Breast epithelium (tissue), 4 donors: ENCODE measurements at regions not wholly inside any gene's neighbourhood (a gene's known extent, or its start where the extent isn't known, plus 50 kb on each side); places are given as distances from the start of the nearest gene placed in this dataset.

Source experiments
- DNase-seq, 2 donors: peaks; one replicate each; pipeline ENCODE4 v3.0.0-alpha.2; 2019; ENCODE audit warnings: low spot score in 2 of 2
- H3K27ac ChIP-seq, 2 donors: fragments of 200-600 bp; sonication (generic) in 1 of 2; one replicate each; pipeline ENCODE4 v1.5.1; 2016 to 2019; ENCODE audit warnings: mild to moderate bottlenecking in 1 of 2
- H3K27me3 ChIP-seq, 2 donors: fragments of 200-600 bp; sonication (generic) in 1 of 2; one replicate each; pipeline versions ENCODE4 v1.5.1 to v1.6.0; 2017 to 2019; ENCODE audit warnings: control low read depth in 1 of 2, mild to moderate bottlenecking in 1 of 2
- H3K36me3 ChIP-seq: fragments of 200-600 bp; one replicate; pipeline ENCODE4 v1.5.1; 2019
- H3K4me1 ChIP-seq, 2 donors: fragments of 200-600 bp; sonication (generic); one replicate each; pipeline ENCODE4 v1.5.1; 2016 to 2019; ENCODE audit warnings: control low read depth in 1 of 2
- H3K4me3 ChIP-seq, 3 donors: fragments of 200-600 bp; sonication (generic); 1 replicate in 2 of 3; 2 replicates in 1 of 3; pipeline ENCODE4 v1.5.1; 2016 to 2019; ENCODE audit warnings: mild to moderate bottlenecking in 3 of 3, moderate library complexity in 2 of 3
- H3K9me3 ChIP-seq, 2 donors: fragments of 200-600 bp; sonication (generic) in 1 of 2; one replicate each; pipeline ENCODE4 v1.5.1; 2016 to 2019; ENCODE audit warnings: control low read depth in 1 of 2
- CTCF ChIP-seq, 3 donors: fragments of 450-650 bp; IDR thresholded peaks; one replicate each; pipeline ENCODE4 v1.5.1; 2016 to 2017; ENCODE audit warnings: antibody characterized with exemption in 3 of 3, mild to moderate bottlenecking in 3 of 3, moderate library complexity in 3 of 3
- POLR2A ChIP-seq: fragments of 450-650 bp; IDR thresholded peaks from one replicate; pipeline ENCODE4 v1.6.1; 2016; ENCODE audit warnings: antibody characterized with exemption, mild to moderate bottlenecking, moderate library complexity
- POLR2AphosphoS5 ChIP-seq, 3 donors: sonication (generic); formaldehyde crosslinking; IDR thresholded peaks; one replicate each; pipeline ENCODE4 v1.6.1; 2017; ENCODE audit warnings: antibody characterized with exemption in 3 of 3
- intact Hi-C: fragments of 100-400 bp; cut with DNase I; formaldehyde crosslinking; loops from one replicate; pipeline ENCODE4 v1.15.1; 2023; ENCODE audit warnings: low total_unique reads

- Histone ChIP-seq H3K27me3 (no peaks in the 10 kb centered on the region), H3K4me3 (no peak overlapping the region), H3K27ac (no peak overlapping the region), H3K36me3 (no peaks in the 10 kb centered on the region), H3K9me3 (no peaks in the 10 kb centered on the region), H3K4me1 (no peaks in the 10 kb centered on the region)
- DNase-seq, result no peak
- intact Hi-C loops, result no loop called here
- TF ChIP-seq POLR2AphosphoS5 (IDR thresholded peaks at IDR 0.05), result no peak
These were observed 459.4 kb upstream of the MC4R start for GRCh38 chr18:60831971-60832370.

GRCh38 chr18:60838677-60839076 is 466.1 kb upstream of the MC4R start:
- no peak for DNase-seq
- H3K9me3 ChIP-seq, result peaks cover 0 to 3% of the 10 kb centered on the region in 2 donors
- intact Hi-C loops, result no loop called here

GRCh38 chr18:60846396-60846795 is 473.8 kb upstream of the MC4R start:
- intact Hi-C loops, result no loop called here
- H3K27ac ChIP-seq, result no peak overlapping the region
- no peak for TF ChIP-seq POLR2AphosphoS5 (IDR thresholded peaks at IDR 0.05)
- no peaks in the 10 kb centered on the region for H3K36me3 ChIP-seq
- H3K9me3 ChIP-seq, result peaks cover 0 to 8% of the 10 kb centered on the region in 2 donors
- no peak overlapping the region for H3K4me3 ChIP-seq
- DNase-seq, result no peak
- H3K4me1 ChIP-seq, result no peaks in the 10 kb centered on the region
- no peaks in the 10 kb centered on the region for H3K27me3 ChIP-seq

More at GRCh38 chr18:60838677-60839076, 466.1 kb upstream of the MC4R start:
- Histone ChIP-seq H3K36me3 (no peaks in the 10 kb centered on the region), H3K4me1 (no peaks in the 10 kb centered on the region), H3K4me3 (no peak overlapping the region), H3K27ac (no peak overlapping the region), H3K27me3 (no peaks in the 10 kb centered on the region)
- no peak for TF ChIP-seq CTCF (IDR thresholded peaks at IDR 0.05)
- no peak for TF ChIP-seq POLR2AphosphoS5 (IDR thresholded peaks at IDR 0.05)

- intact Hi-C loops, result no loop called here
- Histone ChIP-seq H3K4me3 (no peak overlapping the region), H3K9me3 (peaks cover 0 to 8% of the 10 kb centered on the region in 2 donors), H3K27ac (no peak overlapping the region), H3K36me3 (no peaks in the 10 kb centered on the region), H3K27me3 (no peaks in the 10 kb centered on the region), H3K4me1 (no peaks in the 10 kb centered on the region)
- DNase-seq, result no peak
- TF ChIP-seq POLR2AphosphoS5 (IDR thresholded peaks at IDR 0.05) (no peak), CTCF (IDR thresholded peaks at IDR 0.05) (no peak), POLR2A (no peak)
These were observed 474.9 kb upstream of the MC4R start for GRCh38 chr18:60847517-60847916.

- Histone ChIP-seq H3K9me3 (no peaks in the 10 kb centered on the region), H3K36me3 (no peaks in the 10 kb centered on the region), H3K4me3 (no peak overlapping the region), H3K27me3 (no peaks in the 10 kb centered on the region), H3K27ac (no peak overlapping the region), H3K4me1 (no peaks in the 10 kb centered on the region)
- TF ChIP-seq CTCF (IDR thresholded peaks at IDR 0.05), result no peak
- no peak for TF ChIP-seq POLR2AphosphoS5 (IDR thresholded peaks at IDR 0.05)
- TF ChIP-seq POLR2A, result no peak
- DNase-seq, result no peak
- intact Hi-C loops, result no loop called here
These were observed 471.7 kb upstream of the CDH20 start for GRCh38 chr18:60861575-60861974.

- no peak overlapping the region for H3K27ac ChIP-seq
- H3K27me3 ChIP-seq, result no peaks in the 10 kb centered on the region
- TF ChIP-seq CTCF (IDR thresholded peaks at IDR 0.05), result no peak
- TF ChIP-seq POLR2A, result no peak
- no peak for TF ChIP-seq POLR2AphosphoS5 (IDR thresholded peaks at IDR 0.05)
- H3K36me3 ChIP-seq, result no peaks in the 10 kb centered on the region
- DNase-seq, result no peak
- H3K4me3 ChIP-seq, result no peak overlapping the region
- H3K4me1 ChIP-seq, result no peaks in the 10 kb centered on the region
- H3K9me3 ChIP-seq, result no peaks in the 10 kb centered on the region
- intact Hi-C loops, result no loop called here
These were observed 470.2 kb upstream of the CDH20 start for GRCh38 chr18:60862988-60863387.
